ENCODE measurements at regions not wholly inside any gene's neighbourhood (a gene's known extent, or its start where the extent isn't known, plus 50 kb on each side); places are given as distances from the start of the nearest gene placed in this dataset.

DNA sequence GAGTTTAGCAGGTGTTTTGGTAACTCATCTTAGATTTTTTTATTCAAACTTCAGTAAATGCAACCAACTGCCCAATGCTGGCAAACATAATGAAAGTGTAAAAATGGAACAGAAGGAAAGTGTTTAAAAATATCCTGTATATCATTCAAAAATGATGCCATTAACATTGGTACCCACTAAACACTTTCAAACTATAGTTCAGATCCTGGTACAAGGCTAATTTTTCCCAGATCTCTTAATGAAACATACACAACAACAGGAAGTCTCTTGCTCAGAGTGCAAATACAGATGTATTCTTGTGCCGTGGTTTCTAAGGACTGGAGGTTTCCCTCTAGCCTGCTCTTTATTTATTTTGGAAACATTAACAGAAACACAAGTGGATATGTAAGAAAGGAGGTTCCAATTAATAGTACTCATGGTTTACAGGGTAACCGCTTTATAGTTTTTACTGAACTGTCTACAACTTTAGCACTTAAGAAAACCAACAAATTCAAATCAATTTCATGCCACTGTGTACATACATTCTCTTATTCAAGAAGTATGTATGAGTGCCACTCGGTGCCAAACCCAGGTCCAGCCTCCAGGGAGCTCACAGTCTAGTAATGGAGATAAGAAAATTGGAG lies 176.0 kb upstream of the AKR1E2 start:
- TF ChIP-seq, protein P1, sequence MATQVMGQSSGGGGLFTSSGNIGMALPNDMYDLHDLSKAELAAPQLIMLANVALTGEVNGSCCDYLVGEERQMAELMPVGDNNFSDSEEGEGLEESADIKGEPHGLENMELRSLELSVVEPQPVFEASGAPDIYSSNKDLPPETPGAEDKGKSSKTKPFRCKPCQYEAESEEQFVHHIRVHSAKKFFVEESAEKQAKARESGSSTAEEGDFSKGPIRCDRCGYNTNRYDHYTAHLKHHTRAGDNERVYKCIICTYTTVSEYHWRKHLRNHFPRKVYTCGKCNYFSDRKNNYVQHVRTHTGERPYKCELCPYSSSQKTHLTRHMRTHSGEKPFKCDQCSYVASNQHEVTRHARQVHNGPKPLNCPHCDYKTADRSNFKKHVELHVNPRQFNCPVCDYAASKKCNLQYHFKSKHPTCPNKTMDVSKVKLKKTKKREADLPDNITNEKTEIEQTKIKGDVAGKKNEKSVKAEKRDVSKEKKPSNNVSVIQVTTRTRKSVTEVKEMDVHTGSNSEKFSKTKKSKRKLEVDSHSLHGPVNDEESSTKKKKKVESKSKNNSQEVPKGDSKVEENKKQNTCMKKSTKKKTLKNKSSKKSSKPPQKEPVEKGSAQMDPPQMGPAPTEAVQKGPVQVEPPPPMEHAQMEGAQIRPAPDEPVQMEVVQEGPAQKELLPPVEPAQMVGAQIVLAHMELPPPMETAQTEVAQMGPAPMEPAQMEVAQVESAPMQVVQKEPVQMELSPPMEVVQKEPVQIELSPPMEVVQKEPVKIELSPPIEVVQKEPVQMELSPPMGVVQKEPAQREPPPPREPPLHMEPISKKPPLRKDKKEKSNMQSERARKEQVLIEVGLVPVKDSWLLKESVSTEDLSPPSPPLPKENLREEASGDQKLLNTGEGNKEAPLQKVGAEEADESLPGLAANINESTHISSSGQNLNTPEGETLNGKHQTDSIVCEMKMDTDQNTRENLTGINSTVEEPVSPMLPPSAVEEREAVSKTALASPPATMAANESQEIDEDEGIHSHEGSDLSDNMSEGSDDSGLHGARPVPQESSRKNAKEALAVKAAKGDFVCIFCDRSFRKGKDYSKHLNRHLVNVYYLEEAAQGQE (IDR thresholded peaks at IDR 0.05): no peak
- TF ChIP-seq, protein P2, sequence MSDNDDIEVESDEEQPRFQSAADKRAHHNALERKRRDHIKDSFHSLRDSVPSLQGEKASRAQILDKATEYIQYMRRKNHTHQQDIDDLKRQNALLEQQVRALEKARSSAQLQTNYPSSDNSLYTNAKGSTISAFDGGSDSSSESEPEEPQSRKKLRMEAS (IDR thresholded peaks at IDR 0.05): no peak
- TF ChIP-seq CTCF (IDR thresholded peaks at IDR 0.05; ENCODE audit: low read depth, low read length, missing input control): no peak

Data from liver (tissue), 2 donors.